Endodermal cell (in vitro differentiated cells): ENCODE measurements at regions not wholly inside any gene's neighbourhood (a gene's known extent, or its start where the extent isn't known, plus 50 kb on each side); places are given as distances from the start of the nearest gene placed in this dataset.
A peak's percentile ranks its signal among the peaks of the same experiment; 100 is the strongest.

Source experiments
- DNase-seq: peaks from one replicate; pipeline ENCODE4 v3.0.0-alpha.2; 2017
- H3K27ac ChIP-seq: 2 replicates; pipeline ENCODE4 v1.5.1; 2013; ENCODE audit warnings: mild to moderate bottlenecking, low read depth, low read length, moderate library complexity
- H3K27me3 ChIP-seq: 2 replicates; pipeline ENCODE4 v1.6.1; 2013; ENCODE audit warnings: mild to moderate bottlenecking, low read length, moderate library complexity; ENCODE audit not compliant: insufficient read depth, control insufficient read depth, poor library complexity, severe bottlenecking
- H3K36me3 ChIP-seq: 2 replicates; pipeline ENCODE4 v1.7.0; 2013; ENCODE audit warnings: mild to moderate bottlenecking, low read length, moderate library complexity; ENCODE audit not compliant: control insufficient read depth, insufficient read depth
- H3K4me1 ChIP-seq: one replicate; pipeline ENCODE4 v1.7.0; 2013; ENCODE audit warnings: low read length; ENCODE audit not compliant: control insufficient read depth, insufficient read depth
- H3K4me3 ChIP-seq: 2 replicates; pipeline ENCODE4 v1.5.1; 2013; ENCODE audit warnings: mild to moderate bottlenecking, low read length, moderate library complexity
- H3K9ac ChIP-seq: 2 replicates; pipeline ENCODE4 v1.6.1; 2013; ENCODE audit warnings: mild to moderate bottlenecking, low read length, moderate library complexity; ENCODE audit not compliant: poor library complexity, severe bottlenecking; ENCODE audit errors: extremely low read depth
- H3K9me3 ChIP-seq: 2 replicates; pipeline ENCODE4 v1.6.1; 2013; ENCODE audit warnings: mild to moderate bottlenecking, low read length, moderate library complexity; ENCODE audit not compliant: control insufficient read depth
- H3K27ac Mint-ChIP-seq: 2 replicates; pipeline ENCODE4 v1.8.0; 2020; ENCODE audit warnings: mixed read lengths
- H3K27me3 Mint-ChIP-seq: 2 replicates; pipeline ENCODE4 v1.8.0; 2021; ENCODE audit warnings: mild to moderate bottlenecking, mixed read lengths; ENCODE audit not compliant: insufficient read depth
- H3K36me3 Mint-ChIP-seq: 2 replicates; pipeline ENCODE4 v1.8.0; 2020; ENCODE audit warnings: low read depth, mixed read lengths
- H3K4me1 Mint-ChIP-seq: 2 replicates; pipeline ENCODE4 v1.8.0; 2020; ENCODE audit warnings: mixed read lengths
- H3K4me3 Mint-ChIP-seq: 2 replicates; pipeline ENCODE4 v1.8.0; 2020; ENCODE audit warnings: mild to moderate bottlenecking, moderate library complexity, mixed read lengths
- H3K9me3 Mint-ChIP-seq: 2 replicates; pipeline ENCODE4 v1.8.0; 2020; ENCODE audit warnings: mild to moderate bottlenecking, mixed read lengths
- CTCF ChIP-seq: fragments of 200-600 bp; sonication (generic); conservative IDR thresholded peaks from 2 replicates; pipeline ENCODE4 v1.5.0; 2021; ENCODE audit warnings: antibody characterized with exemption, mild to moderate bottlenecking
- WGBS, 2 experiments: methylation state at CpG; one replicate each; pipeline versions ENCODE4 v1.1.5 to v1.1.7; 2013; ENCODE audit warnings: missing lambda C conversion rate in 2 of 2, mixed read lengths in 1 of 2; ENCODE audit not compliant: insufficient coverage in 1 of 2, insufficient read length in 1 of 2; 5-methylcytosine and 5-hydroxymethylcytosine counted together

DNA sequence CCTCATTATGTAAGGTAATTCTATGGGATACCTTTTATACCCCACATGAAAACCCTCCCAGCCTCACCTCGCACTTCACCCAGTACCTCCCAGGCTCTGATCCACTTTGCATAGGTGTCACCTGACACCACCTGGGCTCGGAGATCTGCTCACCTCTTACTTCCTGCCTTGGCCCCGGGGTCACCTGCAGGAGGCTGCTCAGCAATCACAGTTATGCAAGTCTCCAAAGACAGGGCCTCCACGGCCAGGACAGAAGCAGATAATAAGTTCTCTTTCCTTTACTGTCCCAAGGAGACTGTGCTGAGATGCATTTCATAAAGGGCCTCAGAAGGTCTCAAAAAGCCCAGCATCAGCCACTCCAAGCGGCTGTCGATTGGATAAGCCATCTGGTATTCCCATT, 112.4 kb upstream of the PPP2R2D start:
- peak overlapping the region; percentile 54 for H3K27ac Mint-ChIP-seq
- peak; percentile 83 for DNase-seq
- peaks cover 12% of the 10 kb centered on the region for H3K9me3 Mint-ChIP-seq

GRCh38 chr10:131789516-131789915, 111.3 kb upstream of the PPP2R2D start:
- TF ChIP-seq CTCF = no peak
- Histone ChIP-seq H3K4me1 (no peaks in the 10 kb centered on the region), H3K27me3 (no peaks in the 10 kb centered on the region), H3K9ac (no peak overlapping the region), H3K27ac (no peak overlapping the region), H3K36me3 (no peaks in the 10 kb centered on the region), H3K4me3 (no peak overlapping the region), H3K9me3 (no peaks in the 10 kb centered on the region)
- H3K27ac Mint-ChIP-seq = no peak overlapping the region
- H3K27me3 Mint-ChIP-seq = peaks cover 2% of the 10 kb centered on the region
- WGBS, 2 experiments = 93 to 96% methylated on average over 4 to 7 of the region's 7 CpGs
- H3K9me3 Mint-ChIP-seq = peaks cover 3% of the 10 kb centered on the region
- H3K36me3 Mint-ChIP-seq = no peaks in the 10 kb centered on the region
- no peak overlapping the region for H3K4me3 Mint-ChIP-seq
- H3K4me1 Mint-ChIP-seq = peaks cover 9% of the 10 kb centered on the region
- DNase-seq = peak; percentile 20

More for the DNA sequence above, 112.4 kb upstream of the PPP2R2D start:
- H3K4me1 ChIP-seq = no peaks in the 10 kb centered on the region
- no peaks in the 10 kb centered on the region for H3K9me3 ChIP-seq
- peak; percentile 18 for TF ChIP-seq CTCF
- H3K4me3 ChIP-seq = no peak overlapping the region
- H3K4me1 Mint-ChIP-seq = peaks cover 9% of the 10 kb centered on the region
- no peaks in the 10 kb centered on the region for H3K36me3 ChIP-seq
- H3K4me3 Mint-ChIP-seq = no peak overlapping the region
- H3K27me3 Mint-ChIP-seq = peaks cover 3% of the 10 kb centered on the region
- no peaks in the 10 kb centered on the region for H3K27me3 ChIP-seq
- no peaks in the 10 kb centered on the region for H3K36me3 Mint-ChIP-seq
- WGBS, 2 experiments = 67 to 78% methylated on average over 4 to 6 of the region's 6 CpGs
- H3K9ac ChIP-seq = no peak overlapping the region
- no peak overlapping the region for H3K27ac ChIP-seq

- no peak overlapping the region for H3K9ac ChIP-seq
- no peaks in the 10 kb centered on the region for H3K4me1 ChIP-seq
- Mint-ChIP-seq H3K9me3 (peaks cover under 1% of the 10 kb centered on the region), H3K27me3 (no peaks in the 10 kb centered on the region), H3K4me3 (no peak overlapping the region), H3K36me3 (no peaks in the 10 kb centered on the region), H3K27ac (no peak overlapping the region), H3K4me1 (peaks cover 9% of the 10 kb centered on the region)
- H3K27me3 ChIP-seq = no peaks in the 10 kb centered on the region
- no peaks in the 10 kb centered on the region for H3K9me3 ChIP-seq
- no peak for TF ChIP-seq CTCF
- H3K27ac ChIP-seq = no peak overlapping the region
- H3K36me3 ChIP-seq = no peaks in the 10 kb centered on the region
- 90 to 92% methylated on average over 4 of the region's 4 CpGs for WGBS, 2 experiments
- DNase-seq = peak; percentile 74
- H3K4me3 ChIP-seq = no peak overlapping the region
Observed at GRCh38 chr10:131790021-131790420, 110.8 kb upstream of the PPP2R2D start.
